Lower lobe of right lung (tissue), 2 donors: ENCODE measurements at regions not wholly inside any gene's neighbourhood (a gene's known extent, or its start where the extent isn't known, plus 50 kb on each side); places are given as distances from the start of the nearest gene placed in this dataset.

Source experiments
- ATAC-seq, 2 donors: fragments of 200-7000 bp; cut with Tn5 transposase; one replicate each; pipeline ENCODE4 v1.9.1; 2020 to 2022; ENCODE audit warnings: mild to moderate bottlenecking in 2 of 2, moderate library complexity in 2 of 2
- DNase-seq: peaks from one replicate; pipeline ENCODE4 v3.0.0-alpha.2; 2020
- H3K27ac ChIP-seq: fragments of 200-600 bp; one replicate; pipeline ENCODE4 v1.8.0; 2022
- H3K27me3 ChIP-seq: fragments of 200-600 bp; one replicate; pipeline ENCODE4 v1.8.0; 2022; ENCODE audit warnings: low read depth
- H3K36me3 ChIP-seq: fragments of 200-600 bp; one replicate; pipeline ENCODE4 v1.8.0; 2022; ENCODE audit warnings: mild to moderate bottlenecking
- H3K4me1 ChIP-seq: fragments of 200-600 bp; one replicate; pipeline ENCODE4 v1.8.0; 2022
- H3K4me3 ChIP-seq: fragments of 200-600 bp; one replicate; pipeline ENCODE4 v1.8.0; 2022; ENCODE audit warnings: mild to moderate bottlenecking
- H3K9me3 ChIP-seq: fragments of 200-600 bp; one replicate; pipeline ENCODE4 v1.8.0; 2022
- intact Hi-C: fragments of 100-400 bp; cut with DNase I; formaldehyde crosslinking; loops from one replicate; pipeline ENCODE4 v1.11.0; 2022
- TF ChIP-seq, protein P1 (sequence below): fragments of 200-600 bp; IDR thresholded peaks from one replicate; pipeline ENCODE4 v1.8.0; 2022; ENCODE audit warnings: antibody characterized with exemption, mild to moderate bottlenecking
- donor health status: DM: no; HTN: yes; CAD: no; lungs with severe emphysema.

DNA sequence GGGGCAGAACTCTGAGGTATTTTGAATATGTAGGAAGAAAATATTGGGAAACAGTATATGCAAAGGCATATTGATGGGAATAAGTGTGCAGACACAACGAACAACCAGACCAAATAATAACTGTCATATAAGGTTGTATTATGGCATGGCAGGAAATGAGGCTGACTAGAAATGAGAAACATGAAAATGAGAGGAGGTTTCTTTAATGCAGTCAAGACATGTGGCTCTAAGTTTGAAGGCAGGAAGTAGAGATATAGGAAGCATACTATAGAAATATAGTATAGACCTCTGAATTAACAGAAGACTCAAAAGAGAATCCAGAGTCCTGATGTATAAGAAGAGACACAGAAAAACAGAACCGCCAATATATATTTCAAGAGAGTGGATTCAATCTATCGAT is 459.7 kb upstream of the PTCHD4 start:
- Histone ChIP-seq H3K27ac (no peak overlapping the region), H3K36me3 (no peaks in the 10 kb centered on the region), H3K9me3 (no peaks in the 10 kb centered on the region), H3K27me3 (no peaks in the 10 kb centered on the region), H3K4me1 (no peaks in the 10 kb centered on the region), H3K4me3 (no peak overlapping the region)
- intact Hi-C loops = no loop called here
- DNase-seq (no peak), ATAC-seq (no peak)
- TF ChIP-seq, protein P1, sequence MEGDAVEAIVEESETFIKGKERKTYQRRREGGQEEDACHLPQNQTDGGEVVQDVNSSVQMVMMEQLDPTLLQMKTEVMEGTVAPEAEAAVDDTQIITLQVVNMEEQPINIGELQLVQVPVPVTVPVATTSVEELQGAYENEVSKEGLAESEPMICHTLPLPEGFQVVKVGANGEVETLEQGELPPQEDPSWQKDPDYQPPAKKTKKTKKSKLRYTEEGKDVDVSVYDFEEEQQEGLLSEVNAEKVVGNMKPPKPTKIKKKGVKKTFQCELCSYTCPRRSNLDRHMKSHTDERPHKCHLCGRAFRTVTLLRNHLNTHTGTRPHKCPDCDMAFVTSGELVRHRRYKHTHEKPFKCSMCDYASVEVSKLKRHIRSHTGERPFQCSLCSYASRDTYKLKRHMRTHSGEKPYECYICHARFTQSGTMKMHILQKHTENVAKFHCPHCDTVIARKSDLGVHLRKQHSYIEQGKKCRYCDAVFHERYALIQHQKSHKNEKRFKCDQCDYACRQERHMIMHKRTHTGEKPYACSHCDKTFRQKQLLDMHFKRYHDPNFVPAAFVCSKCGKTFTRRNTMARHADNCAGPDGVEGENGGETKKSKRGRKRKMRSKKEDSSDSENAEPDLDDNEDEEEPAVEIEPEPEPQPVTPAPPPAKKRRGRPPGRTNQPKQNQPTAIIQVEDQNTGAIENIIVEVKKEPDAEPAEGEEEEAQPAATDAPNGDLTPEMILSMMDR = no peak

DNA sequence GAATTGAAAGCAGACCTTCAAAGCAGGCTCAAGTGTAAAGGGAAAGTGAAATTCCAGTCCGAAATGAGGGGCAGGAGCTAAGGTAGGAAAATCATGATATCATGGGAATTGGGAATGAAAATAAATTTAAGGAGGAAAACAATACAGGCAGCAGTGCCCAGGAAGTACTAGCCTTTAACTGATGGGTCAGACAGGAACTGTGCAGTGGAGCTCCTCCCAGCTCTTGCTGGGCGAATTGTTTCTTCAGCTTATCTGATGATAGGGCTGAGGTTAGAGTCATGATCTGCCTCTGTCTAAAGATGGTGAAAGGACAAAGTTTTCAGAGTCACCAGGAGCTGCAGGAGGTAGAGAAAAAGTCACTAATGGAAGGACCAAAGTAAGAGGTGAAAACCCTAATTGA is 457.9 kb upstream of the PTCHD4 start:
- Histone ChIP-seq H3K4me1 (no peaks in the 10 kb centered on the region), H3K27me3 (no peaks in the 10 kb centered on the region), H3K4me3 (no peak overlapping the region), H3K36me3 (no peaks in the 10 kb centered on the region), H3K9me3 (no peaks in the 10 kb centered on the region), H3K27ac (no peak overlapping the region)
- intact Hi-C loops = no loop called here
- DNase-seq (no peak), ATAC-seq (no peak)
- TF ChIP-seq, protein P1 = no peak

DNA sequence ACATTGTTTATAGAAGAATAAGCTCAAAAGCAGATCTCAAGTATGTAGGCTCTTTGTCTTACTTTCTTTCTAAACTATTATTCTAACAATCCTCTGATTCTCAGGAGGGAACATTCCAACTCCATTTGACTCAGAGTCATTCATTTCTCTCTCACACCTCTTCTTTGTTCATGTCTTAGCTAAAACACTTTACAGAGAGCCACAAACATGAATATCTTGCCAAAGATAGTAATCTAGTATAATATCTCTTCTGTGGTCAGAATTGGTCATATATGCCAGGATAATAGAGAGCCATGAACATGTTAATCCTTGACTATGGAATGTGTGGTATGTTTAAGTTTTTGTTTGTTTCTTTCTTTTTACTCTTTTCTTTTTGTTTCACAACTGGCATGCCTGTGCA is 456.0 kb upstream of the PTCHD4 start:
- intact Hi-C loops = no loop called here
- Histone ChIP-seq H3K36me3 (no peaks in the 10 kb centered on the region), H3K4me3 (no peak overlapping the region), H3K4me1 (no peaks in the 10 kb centered on the region), H3K27ac (no peak overlapping the region), H3K27me3 (no peaks in the 10 kb centered on the region), H3K9me3 (no peaks in the 10 kb centered on the region)
- no peak for DNase-seq
- no peak for ATAC-seq
- TF ChIP-seq, protein P1 = no peak

DNA sequence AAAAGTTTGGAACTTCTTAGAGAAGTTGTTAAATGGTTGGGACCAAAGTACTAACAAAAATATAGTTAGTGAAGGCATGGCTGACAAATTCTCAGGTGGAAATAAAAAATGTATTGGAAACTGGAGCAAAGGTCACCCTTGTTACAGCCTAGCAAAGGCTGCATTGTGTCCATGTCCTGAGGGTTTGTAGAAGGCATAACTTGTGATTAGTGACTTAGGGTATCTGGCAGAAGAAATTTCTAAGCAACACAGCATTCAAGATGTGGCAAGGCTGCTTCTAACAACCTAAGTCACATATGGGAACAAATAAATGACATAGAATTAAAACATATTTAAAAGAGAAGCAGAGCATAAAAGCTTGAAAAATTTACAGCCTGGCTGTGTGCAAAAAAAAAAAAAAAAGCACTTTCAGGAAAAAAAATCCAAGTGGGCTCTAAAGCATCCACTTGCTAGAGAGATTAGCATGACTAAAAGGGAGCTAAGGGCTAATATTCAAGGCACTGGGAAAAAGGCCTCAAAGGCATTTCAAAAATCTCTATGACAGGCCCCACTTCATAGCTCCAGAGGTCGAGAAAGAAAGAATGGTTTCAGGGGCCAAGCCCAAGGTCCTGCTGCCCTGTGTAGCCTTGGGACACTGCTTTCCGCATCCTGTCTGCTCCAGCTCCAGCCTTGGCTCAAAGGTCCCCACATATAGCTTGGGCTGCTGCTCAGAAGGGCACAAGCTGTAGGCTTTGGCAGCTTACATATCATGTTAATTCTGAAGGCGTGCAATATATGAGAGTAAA is 453.2 kb upstream of the PTCHD4 start:
- Histone ChIP-seq H3K27me3 (no peaks in the 10 kb centered on the region), H3K9me3 (no peaks in the 10 kb centered on the region), H3K27ac (no peak overlapping the region), H3K4me1 (no peaks in the 10 kb centered on the region), H3K4me3 (no peak overlapping the region), H3K36me3 (no peaks in the 10 kb centered on the region)
- no peak for ATAC-seq
- intact Hi-C loops = no loop called here
- TF ChIP-seq, protein P1 = no peak
- no peak for DNase-seq

DNA sequence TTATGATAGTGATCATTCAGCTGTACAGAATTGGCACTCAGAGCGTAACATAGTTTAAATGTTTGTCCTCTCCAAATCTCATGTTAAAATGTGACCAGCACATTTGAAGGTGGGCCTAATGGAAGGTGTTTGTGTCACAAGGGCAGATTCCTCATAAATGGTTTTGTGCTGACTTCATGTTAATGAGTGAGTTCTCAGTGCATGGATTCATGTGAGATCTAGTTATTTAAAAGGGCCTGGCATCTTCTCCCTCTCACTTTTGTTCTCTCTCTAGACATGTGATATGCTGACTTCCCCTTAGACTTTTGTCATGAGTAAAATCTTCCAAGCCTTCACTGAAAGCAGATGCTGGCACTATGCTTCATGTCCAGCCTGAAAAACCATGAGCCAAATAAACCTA is 452.4 kb upstream of the PTCHD4 start:
- no peak for DNase-seq
- Histone ChIP-seq H3K4me3 (no peak overlapping the region), H3K27ac (no peak overlapping the region), H3K4me1 (no peaks in the 10 kb centered on the region), H3K9me3 (no peaks in the 10 kb centered on the region), H3K27me3 (no peaks in the 10 kb centered on the region), H3K36me3 (no peaks in the 10 kb centered on the region)
- ATAC-seq = no peak
- intact Hi-C loops = no loop called here
- TF ChIP-seq, protein P1 = no peak
